HAP-1 (cell line): ENCODE measurements at regions not wholly inside any gene's neighbourhood (a gene's known extent, or its start where the extent isn't known, plus 50 kb on each side); places are given as distances from the start of the nearest gene placed in this dataset.
"Not testable (repeated sequence)": the region's sequence is repeated elsewhere in the genome, so short reads cannot be mapped to it uniquely, and the experiment has no call there.

Source experiments
- DNase-seq, 2 experiments: peaks; one replicate each; pipeline ENCODE4 v3.0.0-alpha.2; 2016 to 2020; ENCODE audit warnings: low spot score in 2 of 2
- H3K27me3 ChIP-seq: fragments of 250-450 bp; sonication (Bioruptor Pico); 2 replicates; pipeline ENCODE4 v1.5.1; 2020; ENCODE audit warnings: low read depth, mild to moderate bottlenecking, moderate library complexity
- H3K36me3 ChIP-seq: fragments of 250-450 bp; sonication (Bioruptor Pico); replicated peaks from 2 replicates; pipeline ENCODE4 v1.5.1; 2020; ENCODE audit warnings: mild to moderate bottlenecking
- H3K4me1 ChIP-seq: fragments of 250-450 bp; sonication (Bioruptor Pico); 2 replicates; pipeline ENCODE4 v1.5.1; 2020; ENCODE audit warnings: mild to moderate bottlenecking
- H3K4me3 ChIP-seq: fragments of 250-450 bp; sonication (Bioruptor Pico); 2 replicates; pipeline ENCODE4 v1.5.1; 2020; ENCODE audit warnings: mild to moderate bottlenecking, moderate library complexity
- H3K9me3 ChIP-seq: fragments of 250-450 bp; sonication (Bioruptor Pico); 2 replicates; pipeline ENCODE4 v1.5.1; 2020; ENCODE audit warnings: mild to moderate bottlenecking, moderate library complexity
- in situ Hi-C: fragments of 300-500 bp; cut with MboI; formaldehyde crosslinking; loops from 3 replicates; pipeline ENCODE4 v1.14.3; 2020; ENCODE audit warnings: low sequenced_read_pairs, inconsistent platforms, mixed read lengths

DNA sequence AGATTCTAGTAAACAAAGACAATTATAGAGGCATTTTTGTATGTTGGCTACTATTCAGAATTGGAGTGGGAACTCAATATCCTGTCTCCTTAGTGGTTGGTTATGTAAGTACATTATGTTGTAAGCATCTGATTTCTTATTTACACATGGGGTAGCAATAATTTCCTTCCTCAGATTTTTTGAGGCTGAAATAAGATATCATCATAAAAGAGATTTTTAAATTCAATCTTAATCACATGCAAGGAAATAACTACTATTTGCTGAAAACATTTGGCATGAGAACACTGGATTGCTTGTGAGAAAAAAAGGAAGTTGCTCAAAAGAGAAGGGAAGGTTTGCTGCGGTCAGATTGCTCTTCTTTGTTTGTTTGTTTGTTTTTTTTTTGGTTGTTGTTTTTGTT lies 437.7 kb upstream of the HS3ST1 start:
- in situ Hi-C loops = no loop called here
- no peaks in the 10 kb centered on the region for H3K9me3 ChIP-seq
- DNase-seq = no peak

GRCh38 chr4:11860996-11861395 lies 432.3 kb upstream of the HS3ST1 start:
- no peaks in the 10 kb centered on the region for H3K36me3 ChIP-seq
- H3K4me1 ChIP-seq = no peaks in the 10 kb centered on the region
- no peak overlapping the region for H3K4me3 ChIP-seq
- no peaks in the 10 kb centered on the region for H3K27me3 ChIP-seq
- H3K9me3 ChIP-seq = no peaks in the 10 kb centered on the region
- DNase-seq = no peak
- in situ Hi-C loops = no loop called here

More for the DNA sequence above, 437.7 kb upstream of the HS3ST1 start:
- Histone ChIP-seq H3K27me3 (no peaks in the 10 kb centered on the region), H3K4me3 (no peak overlapping the region), H3K36me3 (no peaks in the 10 kb centered on the region), H3K4me1 (no peaks in the 10 kb centered on the region)

DNA sequence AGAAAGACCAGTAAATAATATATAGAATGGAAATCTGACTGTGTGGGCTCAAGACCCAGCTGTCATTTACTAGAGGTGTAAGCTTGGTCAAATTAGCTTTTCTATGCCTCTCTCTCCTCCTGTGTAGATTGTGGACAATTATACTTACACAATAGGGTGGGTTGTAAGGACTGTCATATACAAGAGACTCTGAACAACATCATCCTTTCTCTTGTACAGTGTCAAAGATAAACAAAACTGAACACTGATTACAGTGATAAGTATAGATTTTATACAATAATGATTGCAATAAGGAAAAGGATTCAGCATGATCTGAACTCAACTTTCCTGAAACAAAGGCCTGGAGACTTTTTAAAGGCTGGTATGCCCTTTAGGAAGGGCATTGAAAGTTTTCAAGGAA lies 429.2 kb upstream of the HS3ST1 start:
- Histone ChIP-seq H3K36me3 (no peaks in the 10 kb centered on the region), H3K27me3 (no peaks in the 10 kb centered on the region), H3K4me1 (no peaks in the 10 kb centered on the region), H3K9me3 (no peaks in the 10 kb centered on the region), H3K4me3 (no peak overlapping the region)
- in situ Hi-C loops = no loop called here
- no peak for DNase-seq

- Histone ChIP-seq H3K27me3 (no peaks in the 10 kb centered on the region), H3K4me3 (no peak overlapping the region), H3K36me3 (no peaks in the 10 kb centered on the region), H3K9me3 (no peaks in the 10 kb centered on the region), H3K4me1 (no peaks in the 10 kb centered on the region)
- no peak for DNase-seq
- in situ Hi-C loops = no loop called here
Measured at GRCh38 chr4:11847167-11847566, 418.5 kb upstream of the HS3ST1 start.

DNA sequence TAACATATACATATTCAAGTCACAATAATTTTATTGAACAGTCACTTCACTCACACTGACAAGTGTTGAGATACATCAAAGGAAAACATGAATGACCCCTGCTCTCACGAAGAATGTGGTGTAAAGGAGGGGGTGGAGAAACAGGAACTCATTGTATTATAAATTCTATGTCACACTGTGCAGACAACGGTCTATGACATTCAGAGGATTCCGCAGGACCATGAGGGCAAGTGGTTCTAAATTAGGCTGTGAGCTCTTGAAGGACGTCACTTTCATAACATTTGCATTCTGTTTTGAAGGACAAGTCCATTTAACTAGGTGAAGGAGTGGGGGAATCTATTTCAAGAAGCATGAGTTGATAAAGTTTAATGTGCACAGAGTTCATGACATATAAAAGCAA lies 415.2 kb upstream of the HS3ST1 start:
- in situ Hi-C loops = no loop called here
- Histone ChIP-seq H3K4me3 (no peak overlapping the region), H3K9me3 (no peaks in the 10 kb centered on the region), H3K36me3 (no peaks in the 10 kb centered on the region), H3K27me3 (no peaks in the 10 kb centered on the region), H3K4me1 (no peaks in the 10 kb centered on the region)
- no peak for DNase-seq

DNA sequence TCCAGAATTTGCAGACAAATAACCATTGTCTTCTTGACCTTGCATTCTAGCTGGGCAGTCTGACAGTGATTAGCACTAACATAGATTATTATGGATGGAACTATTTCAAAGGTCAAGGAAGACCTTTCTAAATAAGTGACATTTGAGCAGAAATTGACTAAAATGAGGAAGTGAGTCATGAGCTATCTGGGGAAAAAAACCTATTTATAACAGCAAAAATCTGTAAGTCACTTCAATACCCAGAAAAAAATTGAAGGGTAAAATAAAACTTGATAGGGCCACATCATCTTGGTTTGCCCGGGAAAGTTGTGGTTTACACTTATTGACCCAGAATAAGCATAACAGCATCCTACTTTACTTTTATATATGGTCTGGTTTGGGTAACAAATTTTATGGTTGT lies 414.6 kb upstream of the HS3ST1 start:
- in situ Hi-C loops = no loop called here
- no peak for DNase-seq
- Histone ChIP-seq H3K4me1 (no peaks in the 10 kb centered on the region), H3K36me3 (no peaks in the 10 kb centered on the region), H3K4me3 (no peak overlapping the region), H3K9me3 (no peaks in the 10 kb centered on the region), H3K27me3 (no peaks in the 10 kb centered on the region)

DNA sequence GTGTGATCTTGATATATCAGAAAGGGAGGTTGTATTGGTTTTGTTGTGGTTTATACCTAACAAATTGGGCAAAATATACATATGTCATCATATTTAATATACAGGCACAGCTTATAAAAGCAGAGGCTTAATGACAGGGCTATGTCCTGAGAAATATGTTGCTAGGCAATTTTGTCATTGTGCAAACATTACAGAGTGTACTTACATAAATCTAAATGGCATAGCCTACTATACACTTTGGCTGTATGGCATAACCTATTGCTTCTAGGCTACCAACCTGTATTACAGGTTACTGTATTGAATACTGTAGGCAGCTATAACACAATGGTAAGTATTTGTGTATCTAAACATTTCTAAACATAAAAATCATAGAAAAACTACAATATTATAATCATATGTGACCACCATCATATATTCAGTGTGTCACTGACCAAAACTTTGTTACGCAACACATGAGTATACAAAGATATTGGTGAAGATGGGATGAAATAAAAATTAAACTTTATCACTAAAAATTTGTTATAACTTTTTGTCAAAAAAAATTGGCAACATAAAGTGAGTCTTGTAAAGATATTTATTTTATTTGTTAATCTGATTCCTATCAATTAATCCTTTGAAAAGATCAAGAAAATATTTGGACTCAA lies 414.0 kb upstream of the HS3ST1 start:
- H3K4me3 ChIP-seq = no peak overlapping the region
- no peaks in the 10 kb centered on the region for H3K4me1 ChIP-seq
- no peak for DNase-seq
- H3K9me3 ChIP-seq = no peaks in the 10 kb centered on the region
- in situ Hi-C loops = no loop called here
- H3K27me3 ChIP-seq = no peaks in the 10 kb centered on the region
- no peaks in the 10 kb centered on the region for H3K36me3 ChIP-seq

DNA sequence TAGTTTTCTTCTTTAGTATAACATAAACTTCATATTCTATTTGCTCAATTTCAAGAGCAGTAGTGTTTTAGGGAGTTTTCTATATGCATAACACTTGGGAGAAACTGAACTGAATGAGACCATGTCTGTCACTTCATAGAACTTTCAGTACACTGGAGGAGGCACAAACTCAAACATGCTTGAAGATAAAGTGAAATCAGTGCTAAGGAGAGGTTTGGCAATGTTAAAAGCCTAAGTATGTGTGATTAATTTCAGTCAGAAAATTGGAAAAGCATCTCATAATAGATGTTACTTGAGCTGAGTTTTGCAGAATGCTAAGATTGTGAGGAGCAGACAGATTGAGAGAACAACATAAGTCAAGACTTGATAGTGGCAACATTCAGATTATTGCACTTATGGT lies 411.2 kb upstream of the HS3ST1 start:
- no peaks in the 10 kb centered on the region for H3K4me1 ChIP-seq
- no peaks in the 10 kb centered on the region for H3K27me3 ChIP-seq
- no peak overlapping the region for H3K4me3 ChIP-seq
- H3K36me3 ChIP-seq = no peaks in the 10 kb centered on the region
- no peak for DNase-seq
- no peaks in the 10 kb centered on the region for H3K9me3 ChIP-seq
- in situ Hi-C loops = no loop called here

- Histone ChIP-seq H3K4me3 (no peak overlapping the region), H3K27me3 (no peaks in the 10 kb centered on the region), H3K36me3 (no peaks in the 10 kb centered on the region), H3K9me3 (no peaks in the 10 kb centered on the region), H3K4me1 (no peaks in the 10 kb centered on the region)
- in situ Hi-C loops = no loop called here
- no peak for DNase-seq
Measured at GRCh38 chr4:11831739-11832138, 403.0 kb upstream of the HS3ST1 start.

GRCh38 chr4:11824566-11824965 lies 395.9 kb upstream of the HS3ST1 start:
- Histone ChIP-seq H3K4me1 (no peaks in the 10 kb centered on the region), H3K9me3 (no peaks in the 10 kb centered on the region), H3K36me3 (no peaks in the 10 kb centered on the region), H3K4me3 (no peak overlapping the region), H3K27me3 (no peaks in the 10 kb centered on the region)
- in situ Hi-C loops = no loop called here
- DNase-seq = no peak

GRCh38 chr4:11821772-11822430 lies 393.2 kb upstream of the HS3ST1 start:
- H3K27me3 ChIP-seq = no peaks in the 10 kb centered on the region
- no peak overlapping the region for H3K4me3 ChIP-seq
- no peaks in the 10 kb centered on the region for H3K4me1 ChIP-seq
- no peaks in the 10 kb centered on the region for H3K9me3 ChIP-seq
- DNase-seq = no peak
- in situ Hi-C loops = no loop called here
- no peaks in the 10 kb centered on the region for H3K36me3 ChIP-seq

DNA sequence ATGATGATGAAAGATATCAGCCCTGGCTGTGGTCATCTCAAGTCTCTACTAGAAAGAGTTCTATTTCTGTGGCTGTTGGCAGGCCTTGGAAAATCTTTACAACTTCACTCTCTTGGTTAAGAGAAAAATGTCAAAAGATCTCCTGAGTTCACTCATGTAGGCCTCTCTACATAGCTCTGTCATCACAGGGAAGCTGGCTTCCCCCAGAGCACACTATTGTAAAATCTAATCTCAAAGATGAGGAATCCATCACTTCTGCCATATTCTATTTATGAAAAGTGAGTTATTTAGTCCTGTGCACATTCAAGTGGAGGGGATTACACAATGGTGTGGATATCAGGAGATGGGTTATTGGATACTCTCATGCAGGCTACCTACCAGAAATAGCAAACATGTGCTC lies 388.4 kb upstream of the HS3ST1 start:
- Histone ChIP-seq H3K27me3 (no peaks in the 10 kb centered on the region), H3K9me3 (no peaks in the 10 kb centered on the region), H3K4me1 (no peaks in the 10 kb centered on the region), H3K4me3 (no peak overlapping the region), H3K36me3 (no peaks in the 10 kb centered on the region)
- no peak for DNase-seq
- in situ Hi-C loops = no loop called here

DNA sequence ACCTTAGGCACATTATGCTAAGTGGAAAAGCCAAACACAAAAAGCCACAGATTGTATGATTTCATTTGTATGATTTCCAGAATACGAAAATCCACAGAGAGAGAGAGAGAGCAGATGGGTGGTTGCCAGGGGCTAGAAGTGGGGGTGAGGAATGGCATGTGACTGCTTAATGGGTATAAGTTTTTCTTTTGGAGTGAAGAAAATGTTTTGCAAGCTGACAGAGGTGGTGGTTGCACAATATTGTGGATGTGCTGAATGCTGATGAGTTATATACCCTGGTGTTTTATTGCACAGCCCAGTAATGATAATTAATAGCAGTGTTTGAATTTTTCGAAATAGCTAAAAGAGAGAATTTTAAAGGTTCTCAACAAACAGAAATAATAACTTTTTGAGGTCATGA lies 386.1 kb upstream of the HS3ST1 start:
- Histone ChIP-seq H3K27me3 (no peaks in the 10 kb centered on the region), H3K4me1 (no peaks in the 10 kb centered on the region), H3K4me3 (no peak overlapping the region), H3K9me3 (no peaks in the 10 kb centered on the region), H3K36me3 (no peaks in the 10 kb centered on the region)
- in situ Hi-C loops = no loop called here
- no peak for DNase-seq

DNA sequence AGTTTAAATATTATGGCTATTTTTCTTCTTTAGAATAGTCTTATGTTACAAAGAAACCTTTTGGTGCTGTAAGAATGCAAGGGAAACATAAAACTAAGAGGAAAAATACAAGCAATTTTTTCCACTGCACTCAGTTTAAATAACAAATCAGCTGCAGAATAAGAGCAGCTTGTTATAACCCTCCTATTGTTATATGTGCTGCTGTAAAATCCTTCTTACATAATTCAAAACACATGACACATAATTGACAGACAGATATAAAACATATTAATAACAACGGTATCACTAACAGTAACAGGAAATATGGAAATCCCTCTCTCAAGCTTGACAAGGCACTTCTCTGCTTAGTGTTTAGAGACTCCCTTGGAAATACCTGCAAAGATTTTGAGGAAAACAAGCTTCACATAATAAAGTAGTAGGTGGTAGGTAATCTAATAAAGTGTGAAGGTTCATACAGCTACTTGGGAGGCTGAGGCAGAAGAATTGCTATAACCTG lies 385.3 kb upstream of the HS3ST1 start:
- Histone ChIP-seq H3K9me3 (no peaks in the 10 kb centered on the region), H3K4me3 (no peak overlapping the region), H3K27me3 (no peaks in the 10 kb centered on the region), H3K4me1 (no peaks in the 10 kb centered on the region), H3K36me3 (no peaks in the 10 kb centered on the region)
- in situ Hi-C loops = no loop called here
- no peak for DNase-seq

GRCh38 chr4:11811521-11811920 lies 382.8 kb upstream of the HS3ST1 start:
- H3K4me1 ChIP-seq, H3K36me3 ChIP-seq, H3K4me3 ChIP-seq, in situ Hi-C loops, H3K9me3 ChIP-seq, DNase-seq, H3K27me3 ChIP-seq: not testable (repeated sequence)
